HG02798 (cell line): ENCODE measurements at regions not wholly inside any gene's neighbourhood (a gene's known extent, or its start where the extent isn't known, plus 50 kb on each side); places are given as distances from the start of the nearest gene placed in this dataset.

Experiments
- ATAC-seq: cut with Tn5 transposase; IDR thresholded peaks from one replicate; pipeline ENCODE4 v1.9.1; 2021; ENCODE audit warnings: mild to moderate bottlenecking; ENCODE audit not compliant: unreplicated experiment, poor library complexity

GRCh38 chr4:44908565-44908964, 182.2 kb upstream of the GNPDA2 start:
- ATAC-seq = no peak

GRCh38 chr4:44872246-44872645, 145.9 kb upstream of the GNPDA2 start:
- ATAC-seq = no peak

GRCh38 chr4:44871133-44871532, 144.8 kb upstream of the GNPDA2 start:
- ATAC-seq = no peak

GRCh38 chr4:44869985-44870384, 143.6 kb upstream of the GNPDA2 start:
- ATAC-seq = no peak

- no peak for ATAC-seq
Measured at GRCh38 chr4:44869222-44869882, 143.0 kb upstream of the GNPDA2 start.

GRCh38 chr4:44861756-44862155, 135.4 kb upstream of the GNPDA2 start:
- ATAC-seq = no peak

GRCh38 chr4:44859477-44859876, 133.1 kb upstream of the GNPDA2 start:
- ATAC-seq = no peak

GRCh38 chr4:44848466-44848865, 122.1 kb upstream of the GNPDA2 start:
- no peak for ATAC-seq

GRCh38 chr4:44845993-44846392, 119.6 kb upstream of the GNPDA2 start:
- ATAC-seq = no peak

GRCh38 chr4:44845309-44845708, 119.0 kb upstream of the GNPDA2 start:
- ATAC-seq = no peak

GRCh38 chr4:44842531-44842930, 116.2 kb upstream of the GNPDA2 start:
- no peak for ATAC-seq

- no peak for ATAC-seq
Measured at GRCh38 chr4:44817930-44818329, 91.6 kb upstream of the GNPDA2 start.

- ATAC-seq = no peak
Measured at GRCh38 chr4:44806071-44806470, 79.7 kb upstream of the GNPDA2 start.

- no peak for ATAC-seq
Measured at GRCh38 chr4:44804301-44804700, 77.9 kb upstream of the GNPDA2 start.

GRCh38 chr4:44801384-44801783, 75.0 kb upstream of the GNPDA2 start:
- ATAC-seq = no peak

- ATAC-seq = no peak
Measured at GRCh38 chr4:44791831-44792230, 65.5 kb upstream of the GNPDA2 start.

- ATAC-seq = no peak
Measured at GRCh38 chr4:44777115-44777514, 50.8 kb upstream of the GNPDA2 start.
